Stimulated activated naive B cell treated with anti-CD40 and anti-IgM and Interleukin-4, amounts not matched to agents 10 μg/mL and 1 μg/mL and 100 μg/mL, for 72 hours (primary cell): ENCODE measurements at regions not wholly inside any gene's neighbourhood (a gene's known extent, or its start where the extent isn't known, plus 50 kb on each side); places are given as distances from the start of the nearest gene placed in this dataset.

Experiments
- ATAC-seq, 2 donors: fragments of 150-1000 bp; cut with Tn5 transposase; replicated peaks; 2 replicates each; pipeline ENCODE4 v1.10.0; 2021; ENCODE audit warnings: moderate library complexity in 1 of 2
- DNase-seq: peaks from one replicate; pipeline ENCODE4 v3.0.0; 2021
- H3K27ac Mint-ChIP-seq: one replicate; pipeline ENCODE4 v1.8.0; 2022; ENCODE audit warnings: mild to moderate bottlenecking, mixed read lengths
- H3K27me3 Mint-ChIP-seq, 2 donors: one replicate each; pipeline ENCODE4 v1.8.0; 2022; ENCODE audit warnings: mixed read lengths in 2 of 2
- H3K36me3 Mint-ChIP-seq, 2 donors: one replicate each; pipeline ENCODE4 v1.8.0; 2022; ENCODE audit warnings: mixed read lengths in 2 of 2, mild to moderate bottlenecking in 1 of 2
- H3K4me1 Mint-ChIP-seq, 2 donors: one replicate each; pipeline ENCODE4 v1.8.0; 2022; ENCODE audit warnings: mixed read lengths in 2 of 2, mild to moderate bottlenecking in 1 of 2
- H3K4me3 Mint-ChIP-seq, 2 donors: one replicate each; pipeline ENCODE4 v1.8.0; 2022; ENCODE audit warnings: mild to moderate bottlenecking in 2 of 2, mixed read lengths in 2 of 2, moderate library complexity in 1 of 2
- H3K9me3 Mint-ChIP-seq, 2 donors: one replicate each; pipeline ENCODE4 v1.8.0; 2022; ENCODE audit warnings: mixed read lengths in 2 of 2, mild to moderate bottlenecking in 1 of 2

DNA sequence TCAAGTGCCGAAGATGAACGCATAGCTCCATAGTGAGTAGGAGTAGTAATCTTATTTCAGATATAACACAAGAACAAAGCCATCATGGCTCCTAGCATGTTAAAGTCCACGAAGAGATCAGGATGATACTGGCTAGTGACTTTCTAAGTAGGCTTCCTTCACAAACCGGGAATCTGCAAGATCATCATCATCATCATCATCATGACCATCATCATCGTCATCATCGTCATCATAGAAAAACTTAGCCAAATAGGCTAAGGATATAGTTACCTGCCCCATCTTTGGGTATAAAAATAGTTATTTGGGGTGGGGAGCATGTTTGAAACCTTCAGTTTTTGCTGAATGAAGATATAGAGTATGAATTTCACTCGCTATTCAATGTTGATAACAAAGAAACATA lies 57.9 kb downstream of the PYDC2 start:
- peaks cover 0 to 4% of the 10 kb centered on the region in 2 donors for H3K27me3 Mint-ChIP-seq
- H3K9me3 Mint-ChIP-seq = no peaks in the 10 kb centered on the region
- no peaks in the 10 kb centered on the region for H3K4me1 Mint-ChIP-seq
- ATAC-seq = no peak
- H3K27ac Mint-ChIP-seq = no peak overlapping the region
- no peaks in the 10 kb centered on the region for H3K36me3 Mint-ChIP-seq
- no peak for DNase-seq
- H3K4me3 Mint-ChIP-seq = no peak overlapping the region

DNA sequence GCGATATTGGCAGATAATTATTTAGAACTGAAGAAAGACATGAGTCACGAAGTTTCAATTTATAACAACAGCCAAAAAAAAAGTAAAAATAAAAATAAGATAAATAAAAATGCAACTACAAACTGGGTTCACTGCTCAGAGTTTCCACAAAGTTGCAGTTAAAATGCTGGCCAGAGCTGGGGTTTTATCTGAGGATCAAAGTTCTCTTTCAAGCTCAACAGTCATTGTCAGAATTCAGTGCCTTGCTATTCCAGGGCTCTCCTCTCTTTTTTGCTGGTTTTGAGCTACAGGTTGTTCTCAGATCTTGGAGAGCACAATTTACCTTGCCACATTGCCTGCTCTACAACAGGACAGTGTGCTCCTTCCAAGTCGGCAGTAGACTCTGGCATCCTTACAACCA lies 60.1 kb downstream of the PYDC2 start:
- H3K27me3 Mint-ChIP-seq = peaks cover 0 to 4% of the 10 kb centered on the region in 2 donors
- H3K36me3 Mint-ChIP-seq = no peaks in the 10 kb centered on the region
- ATAC-seq = no peak
- DNase-seq = no peak
- no peaks in the 10 kb centered on the region for H3K9me3 Mint-ChIP-seq
- H3K4me3 Mint-ChIP-seq = no peak overlapping the region
- H3K27ac Mint-ChIP-seq = no peak overlapping the region
- no peaks in the 10 kb centered on the region for H3K4me1 Mint-ChIP-seq

DNA sequence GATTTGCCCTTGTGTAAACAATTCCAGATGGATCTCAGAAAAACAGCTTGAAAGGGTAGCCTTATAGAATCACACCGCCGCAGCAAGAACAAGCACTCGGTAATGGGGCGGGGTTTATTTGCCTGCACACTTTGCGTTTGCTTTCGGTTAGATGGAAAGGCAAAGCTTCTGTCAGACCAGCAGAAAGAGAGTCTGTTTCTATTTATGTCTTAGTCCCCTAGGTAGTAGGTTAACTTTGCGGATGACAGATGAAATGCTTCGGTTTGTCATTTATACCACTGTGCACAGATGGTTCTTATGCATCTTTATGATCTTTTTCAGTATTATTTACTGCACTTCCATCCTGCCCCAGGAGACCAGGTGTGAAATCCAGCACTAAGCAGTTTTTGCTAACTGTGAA lies 62.2 kb downstream of the PYDC2 start:
- H3K9me3 Mint-ChIP-seq = no peaks in the 10 kb centered on the region
- DNase-seq (no peak), ATAC-seq (no peak)
- H3K27me3 Mint-ChIP-seq = peaks cover 0 to 4% of the 10 kb centered on the region in 2 donors
- H3K27ac Mint-ChIP-seq = no peak overlapping the region
- no peak overlapping the region for H3K4me3 Mint-ChIP-seq
- no peaks in the 10 kb centered on the region for H3K4me1 Mint-ChIP-seq
- H3K36me3 Mint-ChIP-seq = no peaks in the 10 kb centered on the region

DNA sequence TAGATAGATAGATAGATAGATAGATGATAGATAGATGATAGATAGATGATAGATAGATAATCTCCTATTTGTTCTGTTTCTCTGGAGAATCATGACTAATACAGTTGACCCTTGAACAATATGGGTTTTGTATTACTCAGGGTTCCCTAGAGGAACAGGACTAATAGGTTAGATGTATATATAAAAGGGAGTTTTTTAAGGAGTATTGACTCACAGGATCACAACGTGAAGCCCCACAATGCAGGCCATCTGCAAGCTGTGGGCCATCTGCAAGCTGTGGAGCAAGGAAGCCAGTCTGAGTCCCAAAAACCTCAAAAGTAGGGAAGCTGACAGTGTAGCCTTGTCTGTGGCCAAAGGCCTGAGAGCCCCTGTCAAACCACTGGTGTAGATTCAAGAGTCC lies 67.6 kb downstream of the PYDC2 start:
- Mint-ChIP-seq H3K27me3 (no peaks in the 10 kb centered on the region), H3K36me3 (no peaks in the 10 kb centered on the region), H3K27ac (no peak overlapping the region), H3K4me3 (no peak overlapping the region), H3K9me3 (no peaks in the 10 kb centered on the region), H3K4me1 (no peaks in the 10 kb centered on the region)
- DNase-seq = no peak
- ATAC-seq = no peak

DNA sequence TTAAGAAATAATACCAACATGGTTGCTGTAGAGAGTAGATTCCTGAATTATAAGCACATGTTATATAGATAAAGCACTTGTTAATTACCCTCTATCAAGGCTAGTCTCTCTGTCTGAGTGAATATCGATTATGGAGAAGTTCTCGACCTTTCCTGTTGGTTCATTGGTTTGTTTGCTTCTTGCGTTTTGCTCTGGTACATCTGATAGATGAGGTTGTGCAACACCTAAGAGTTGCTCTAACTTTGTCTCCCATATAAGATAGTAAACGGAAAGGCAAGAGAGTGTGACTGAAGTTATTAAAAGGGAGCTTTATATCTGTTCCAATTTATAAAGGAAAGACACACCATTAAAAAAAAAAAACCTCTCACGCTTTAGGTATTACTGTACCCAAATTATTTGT lies 69.0 kb downstream of the PYDC2 start:
- ATAC-seq = no peak
- H3K27ac Mint-ChIP-seq = no peak overlapping the region
- H3K9me3 Mint-ChIP-seq = no peaks in the 10 kb centered on the region
- H3K36me3 Mint-ChIP-seq = no peaks in the 10 kb centered on the region
- no peak for DNase-seq
- H3K4me1 Mint-ChIP-seq = no peaks in the 10 kb centered on the region
- no peaks in the 10 kb centered on the region for H3K27me3 Mint-ChIP-seq
- no peak overlapping the region for H3K4me3 Mint-ChIP-seq

DNA sequence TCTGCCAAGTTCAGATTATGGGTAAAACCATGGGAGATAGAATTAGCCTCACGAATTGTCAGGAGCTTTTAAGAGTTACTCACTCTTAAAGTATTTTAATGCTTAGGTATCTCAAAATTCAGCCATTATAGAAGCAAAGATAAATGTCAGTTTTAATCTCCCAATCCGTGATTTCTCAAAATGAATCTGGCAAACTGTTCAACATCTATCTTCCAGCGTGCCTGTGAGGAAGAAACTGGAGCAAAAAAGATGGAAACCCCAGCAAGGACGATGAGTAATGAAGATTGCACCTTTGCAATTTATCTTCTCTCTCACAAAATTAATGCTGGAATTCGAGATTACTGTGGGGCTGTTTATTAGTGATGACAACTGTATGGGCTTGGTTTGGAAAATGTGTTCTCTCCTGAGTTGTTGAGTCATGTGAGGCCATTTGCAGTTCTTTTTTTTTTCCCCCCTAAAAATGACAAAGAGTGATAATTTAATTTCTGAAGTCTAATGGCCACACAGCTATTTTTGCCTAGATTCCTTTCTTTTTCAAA lies 70.5 kb downstream of the PYDC2 start:
- Mint-ChIP-seq H3K4me1 (no peaks in the 10 kb centered on the region), H3K27me3 (no peaks in the 10 kb centered on the region), H3K27ac (no peak overlapping the region), H3K9me3 (no peaks in the 10 kb centered on the region), H3K36me3 (no peaks in the 10 kb centered on the region), H3K4me3 (no peak overlapping the region)
- ATAC-seq (no peak), DNase-seq (no peak)

DNA sequence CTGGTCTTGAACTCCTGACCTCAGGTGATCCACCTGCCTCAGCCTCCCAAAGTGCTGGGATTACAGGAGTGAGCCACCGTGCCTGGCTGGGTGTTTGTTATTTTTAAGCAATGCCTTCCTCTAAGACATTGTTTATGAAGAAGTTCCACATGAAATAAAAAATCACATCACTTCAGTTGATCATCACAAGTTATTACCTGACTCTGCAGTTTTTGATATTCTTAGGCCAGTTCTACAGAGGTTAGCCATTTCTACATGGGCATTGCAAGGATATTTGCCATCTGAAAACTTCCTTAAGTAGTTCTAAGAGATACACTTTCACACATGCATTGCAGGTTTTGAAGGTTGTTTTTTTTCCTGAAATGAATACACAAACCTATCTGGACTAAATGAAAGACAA lies 82.1 kb downstream of the PYDC2 start:
- no peak overlapping the region for H3K27ac Mint-ChIP-seq
- no peaks in the 10 kb centered on the region for H3K36me3 Mint-ChIP-seq
- H3K9me3 Mint-ChIP-seq = peaks cover 7 to 8% of the 10 kb centered on the region in 2 donors
- no peak overlapping the region for H3K4me3 Mint-ChIP-seq
- no peaks in the 10 kb centered on the region for H3K4me1 Mint-ChIP-seq
- no peaks in the 10 kb centered on the region for H3K27me3 Mint-ChIP-seq
- no peak for ATAC-seq
- no peak for DNase-seq

DNA sequence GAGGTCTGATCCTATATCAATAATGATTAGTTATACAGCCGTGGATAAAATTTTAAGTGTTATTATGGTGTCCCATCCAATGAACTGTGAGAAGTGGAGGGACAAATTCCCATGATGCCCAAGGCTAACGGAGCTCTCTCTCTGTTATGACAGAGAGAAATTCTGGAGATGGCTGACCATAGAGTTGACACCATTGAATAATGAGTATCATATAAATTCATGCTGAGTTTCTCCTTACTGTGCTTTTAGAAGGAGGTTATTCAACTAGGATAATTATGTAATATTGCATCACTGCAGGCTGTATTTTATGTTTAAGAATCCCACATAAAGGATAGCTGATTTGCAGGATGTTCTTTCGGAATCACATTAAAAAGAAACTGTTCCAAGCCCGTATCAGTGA lies 82.9 kb downstream of the PYDC2 start:
- peaks cover 10 to 11% of the 10 kb centered on the region in 2 donors for H3K9me3 Mint-ChIP-seq
- DNase-seq (no peak), ATAC-seq (no peak)
- no peaks in the 10 kb centered on the region for H3K27me3 Mint-ChIP-seq
- no peaks in the 10 kb centered on the region for H3K4me1 Mint-ChIP-seq
- no peak overlapping the region for H3K27ac Mint-ChIP-seq
- H3K36me3 Mint-ChIP-seq = no peaks in the 10 kb centered on the region
- H3K4me3 Mint-ChIP-seq = no peak overlapping the region

DNA sequence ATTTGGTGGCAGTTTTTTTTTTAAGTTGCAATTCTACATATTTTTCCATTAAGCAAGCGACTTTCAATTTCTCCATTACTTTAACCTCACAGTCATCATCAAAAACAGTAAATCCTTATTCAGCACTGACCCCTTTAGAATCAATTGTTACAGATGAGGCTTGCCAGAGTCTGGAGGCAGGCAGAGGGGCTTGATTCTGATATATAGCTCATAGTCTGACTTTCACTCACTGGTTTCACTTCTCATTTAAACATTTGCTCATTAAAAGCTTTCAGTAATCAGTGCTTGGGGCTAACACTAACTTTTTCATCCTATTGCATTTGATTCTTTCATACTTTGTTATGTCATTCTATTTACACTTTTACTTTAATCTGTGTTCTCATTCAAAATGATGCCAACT lies 88.4 kb downstream of the PYDC2 start:
- Mint-ChIP-seq H3K27me3 (no peaks in the 10 kb centered on the region), H3K9me3 (peaks cover 10% of the 10 kb centered on the region in 2 donors), H3K36me3 (no peaks in the 10 kb centered on the region), H3K27ac (no peak overlapping the region), H3K4me1 (no peaks in the 10 kb centered on the region), H3K4me3 (no peak overlapping the region)
- DNase-seq (no peak), ATAC-seq (no peak)

DNA sequence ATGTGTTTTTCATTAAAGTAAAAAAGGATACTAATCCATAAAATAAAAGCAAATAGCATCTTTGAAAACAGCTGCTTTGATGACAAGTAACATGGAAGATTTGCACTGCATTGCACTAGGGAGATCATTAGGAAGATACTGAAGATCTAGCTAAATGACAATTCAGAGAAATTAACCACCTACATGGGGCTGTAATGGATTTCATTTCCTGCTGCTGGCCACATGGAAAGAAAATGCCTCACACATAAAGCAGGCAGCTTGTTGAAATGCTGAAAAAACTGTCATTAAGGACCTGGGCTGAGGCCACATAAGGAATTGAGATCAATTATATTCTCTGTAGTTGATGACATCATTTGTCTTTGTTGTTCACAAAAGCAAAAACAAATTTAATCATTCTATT lies 94.1 kb downstream of the PYDC2 start:
- Mint-ChIP-seq H3K4me1 (no peaks in the 10 kb centered on the region), H3K9me3 (no peaks in the 10 kb centered on the region), H3K27ac (no peak overlapping the region), H3K4me3 (no peak overlapping the region), H3K36me3 (no peaks in the 10 kb centered on the region), H3K27me3 (no peaks in the 10 kb centered on the region)
- no peak for DNase-seq
- ATAC-seq = no peak

DNA sequence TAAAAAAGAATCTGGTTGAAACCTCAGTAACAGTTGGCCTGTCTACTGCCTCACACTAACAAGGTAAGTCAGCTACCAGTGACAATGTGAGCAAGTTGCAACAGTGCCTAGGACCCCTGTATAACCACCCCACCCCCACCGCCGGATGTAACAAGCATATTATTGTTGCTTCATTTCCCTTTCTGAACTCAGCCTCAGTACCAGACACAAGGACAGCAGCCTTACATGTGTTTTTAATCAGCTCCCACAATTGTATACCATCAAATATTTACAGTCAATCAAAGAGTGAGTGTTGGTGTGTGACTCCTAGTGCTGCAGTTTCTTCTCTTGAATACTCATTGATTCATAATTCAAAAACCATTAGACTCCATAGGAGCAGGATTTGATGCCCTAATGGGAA lies 96.4 kb downstream of the PYDC2 start:
- Mint-ChIP-seq H3K9me3 (peaks cover 3 to 4% of the 10 kb centered on the region in 2 donors), H3K27ac (no peak overlapping the region), H3K4me1 (no peaks in the 10 kb centered on the region), H3K27me3 (no peaks in the 10 kb centered on the region), H3K36me3 (no peaks in the 10 kb centered on the region), H3K4me3 (no peak overlapping the region)
- ATAC-seq (no peak), DNase-seq (no peak)

DNA sequence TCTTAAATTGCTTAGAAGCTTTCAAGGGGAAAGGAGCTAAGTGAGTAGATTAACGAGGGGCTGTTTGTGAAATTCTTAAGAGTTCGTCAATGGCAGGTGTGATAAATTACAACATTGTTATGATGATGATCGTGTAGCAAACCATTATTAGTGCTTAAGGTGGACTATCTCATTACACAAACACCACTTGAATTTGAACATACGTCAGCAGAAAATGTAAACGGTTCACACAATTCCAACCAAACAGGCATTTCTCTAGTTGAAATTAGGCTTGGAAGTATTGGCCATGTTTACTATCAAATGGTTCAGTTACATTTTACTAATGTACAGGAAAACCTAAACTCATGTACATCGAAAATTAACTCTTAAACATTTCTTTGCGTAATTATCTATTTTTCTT lies 102.8 kb downstream of the PYDC2 start:
- Mint-ChIP-seq H3K27ac (no peak overlapping the region), H3K36me3 (no peaks in the 10 kb centered on the region), H3K9me3 (peaks cover 6 to 7% of the 10 kb centered on the region in 2 donors), H3K27me3 (no peaks in the 10 kb centered on the region), H3K4me1 (no peaks in the 10 kb centered on the region), H3K4me3 (no peak overlapping the region)
- DNase-seq (no peak), ATAC-seq (no peak)

DNA sequence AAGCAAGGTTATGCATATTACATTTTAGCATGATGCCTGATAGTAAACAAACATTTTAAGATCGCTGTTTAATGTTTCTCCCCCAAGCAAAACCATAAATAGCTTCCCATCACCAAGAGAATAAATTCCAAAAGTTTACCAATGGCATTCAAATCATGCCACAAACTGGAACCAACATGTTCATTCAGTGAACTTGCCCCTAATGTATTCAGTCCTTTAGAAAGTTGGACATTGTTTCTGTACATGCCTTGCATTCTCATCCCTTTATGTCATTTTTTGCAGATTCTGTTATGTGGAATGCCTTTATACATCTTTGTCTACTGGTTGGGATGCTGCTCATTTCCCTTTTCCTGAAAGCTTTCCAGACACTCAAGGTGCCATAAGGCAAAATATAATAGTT lies 105.5 kb downstream of the PYDC2 start:
- no peak for ATAC-seq

DNA sequence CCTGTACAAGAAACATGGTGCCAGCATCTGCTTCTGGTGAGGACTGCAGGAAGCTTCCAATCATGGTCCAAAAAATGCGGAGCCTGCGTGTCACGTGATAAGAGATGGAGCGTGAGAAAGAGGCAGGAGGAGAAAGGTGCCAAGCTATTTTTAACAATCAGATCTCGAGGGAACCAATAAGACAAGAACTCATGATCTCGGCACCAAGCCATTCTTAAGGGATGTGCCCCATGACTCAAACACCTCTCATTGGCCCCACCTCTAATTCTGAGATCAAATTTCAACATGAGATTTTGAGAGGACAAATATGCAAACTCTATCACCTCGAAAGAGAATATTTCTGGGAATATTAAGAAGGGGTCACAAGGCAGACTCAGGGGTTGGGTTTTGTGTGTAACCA lies 107.2 kb downstream of the PYDC2 start:
- Mint-ChIP-seq H3K4me3 (no peak overlapping the region), H3K27ac (no peak overlapping the region), H3K27me3 (no peaks in the 10 kb centered on the region), H3K36me3 (no peaks in the 10 kb centered on the region), H3K9me3 (peaks cover 2 to 4% of the 10 kb centered on the region in 2 donors), H3K4me1 (no peaks in the 10 kb centered on the region)
- ATAC-seq = no peak
- no peak for DNase-seq

More for the DNA sequence above, 105.5 kb downstream of the PYDC2 start:
- no peaks in the 10 kb centered on the region for H3K4me1 Mint-ChIP-seq
- H3K4me3 Mint-ChIP-seq = no peak overlapping the region
- no peaks in the 10 kb centered on the region for H3K27me3 Mint-ChIP-seq
- DNase-seq = no peak
- no peak overlapping the region for H3K27ac Mint-ChIP-seq
- peaks cover 2 to 4% of the 10 kb centered on the region in 2 donors for H3K9me3 Mint-ChIP-seq
- no peaks in the 10 kb centered on the region for H3K36me3 Mint-ChIP-seq

DNA sequence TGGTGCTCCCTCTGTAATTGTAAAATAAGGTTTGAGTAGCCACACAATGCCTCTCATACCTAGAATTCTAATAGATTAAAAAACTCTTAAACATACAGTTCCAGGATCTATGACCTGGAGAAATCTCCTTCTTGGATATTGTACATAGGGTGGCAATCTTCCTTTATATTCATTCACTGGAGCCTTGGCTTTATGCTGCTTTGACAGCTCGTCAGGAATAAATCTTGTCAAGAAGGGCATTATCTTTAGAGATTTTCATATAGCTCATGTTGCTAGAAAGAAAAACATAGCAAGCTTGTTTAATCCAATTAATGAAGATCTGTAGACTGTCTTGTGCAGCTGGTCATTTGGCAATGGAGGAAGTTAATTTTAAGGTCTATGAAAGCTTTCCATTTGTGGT lies 131.1 kb downstream of the PYDC2 start:
- Mint-ChIP-seq H3K4me1 (no peaks in the 10 kb centered on the region), H3K4me3 (no peak overlapping the region), H3K27ac (no peak overlapping the region), H3K9me3 (no peaks in the 10 kb centered on the region), H3K36me3 (no peaks in the 10 kb centered on the region), H3K27me3 (peaks cover 0 to 6% of the 10 kb centered on the region in 2 donors)
- DNase-seq (no peak), ATAC-seq (no peak)

DNA sequence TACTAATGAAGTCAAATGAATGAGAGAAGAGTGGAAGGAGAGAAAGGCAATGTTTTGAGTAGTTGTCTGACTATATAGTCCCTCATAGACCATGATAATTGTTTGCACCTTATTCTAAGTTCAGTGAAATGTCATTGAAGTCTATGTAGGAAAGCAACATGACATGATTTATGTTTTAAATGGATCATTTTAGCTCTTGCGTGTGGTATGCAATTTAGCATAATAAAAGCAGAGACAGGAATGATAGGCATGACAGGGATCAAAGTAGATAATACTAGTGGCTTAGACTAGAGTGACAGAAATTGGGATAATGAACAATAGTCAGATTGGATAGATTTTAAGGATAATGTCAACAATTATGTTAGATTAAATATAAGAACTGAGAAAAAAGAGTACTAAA lies 132.5 kb downstream of the PYDC2 start:
- H3K36me3 Mint-ChIP-seq = no peaks in the 10 kb centered on the region

More for the DNA sequence above, 132.5 kb downstream of the PYDC2 start:
- Mint-ChIP-seq H3K27ac (no peak overlapping the region), H3K27me3 (peaks cover 0 to 6% of the 10 kb centered on the region in 2 donors), H3K9me3 (no peaks in the 10 kb centered on the region), H3K4me1 (no peaks in the 10 kb centered on the region), H3K4me3 (no peak overlapping the region)
- DNase-seq = no peak
- ATAC-seq = no peak
